GM19468 (cell line): ENCODE measurements at regions not wholly inside any gene's neighbourhood (a gene's known extent, or its start where the extent isn't known, plus 50 kb on each side); places are given as distances from the start of the nearest gene placed in this dataset.
"Not testable (repeated sequence)": the region's sequence is repeated elsewhere in the genome, so short reads cannot be mapped to it uniquely, and the experiment has no call there.

Source experiments
- ATAC-seq: cut with Tn5 transposase; IDR thresholded peaks from one replicate; pipeline ENCODE4 v1.9.1; 2021; ENCODE audit warnings: mild to moderate bottlenecking, moderate library complexity, moderate number of reproducible peaks; ENCODE audit not compliant: unreplicated experiment; ENCODE audit errors: extremely low read depth

- no peak for ATAC-seq
Observed at GRCh38 chr7:86592185-86592584, 51.5 kb upstream of the GRM3 start.

GRCh38 chr7:86574006-86574405, 69.7 kb upstream of the GRM3 start:
- ATAC-seq, result no peak

GRCh38 chr7:86558680-86559501, 84.8 kb upstream of the GRM3 start:
- no peak for ATAC-seq

- no peak for ATAC-seq
Observed at GRCh38 chr7:86534641-86535040, 109.1 kb upstream of the GRM3 start.

GRCh38 chr7:86504229-86504628, 139.5 kb upstream of the GRM3 start:
- no peak for ATAC-seq

- no peak for ATAC-seq
Observed at GRCh38 chr7:86499986-86500385, 143.7 kb upstream of the GRM3 start.

GRCh38 chr7:86485827-86486226, 157.9 kb upstream of the GRM3 start:
- ATAC-seq, result no peak

GRCh38 chr7:86479144-86479543, 164.6 kb upstream of the GRM3 start:
- no peak for ATAC-seq

- ATAC-seq, result no peak
Observed at GRCh38 chr7:86477343-86477935, 166.3 kb upstream of the GRM3 start.

GRCh38 chr7:86470763-86471162, 172.9 kb upstream of the GRM3 start:
- no peak for ATAC-seq

GRCh38 chr7:86469680-86470295, 173.9 kb upstream of the GRM3 start:
- ATAC-seq, result peak; percentile 85

- no peak for ATAC-seq
Observed at GRCh38 chr7:86454753-86455152, 189.0 kb upstream of the GRM3 start.

- ATAC-seq, result no peak
Observed at GRCh38 chr7:86453454-86453853, 190.3 kb upstream of the GRM3 start.

GRCh38 chr7:86448856-86449255, 194.9 kb upstream of the GRM3 start:
- ATAC-seq, result no peak

- ATAC-seq, result no peak
Observed at GRCh38 chr7:86445285-86445684, 198.4 kb upstream of the GRM3 start.

GRCh38 chr7:86444245-86444644, 199.5 kb upstream of the GRM3 start:
- no peak for ATAC-seq

- not testable (repeated sequence) for ATAC-seq
Observed at GRCh38 chr7:86440420-86440819, 203.3 kb upstream of the GRM3 start.

GRCh38 chr7:86437951-86438450, 205.7 kb upstream of the GRM3 start:
- ATAC-seq, result no peak

GRCh38 chr7:86431761-86432160, 211.9 kb upstream of the GRM3 start:
- ATAC-seq, result no peak

- no peak for ATAC-seq
Observed at GRCh38 chr7:86411814-86412213, 231.9 kb upstream of the GRM3 start.

GRCh38 chr7:86407291-86407690, 236.4 kb upstream of the GRM3 start:
- no peak for ATAC-seq
